ENCODE measurements at regions not wholly inside any gene's neighbourhood (a gene's known extent, or its start where the extent isn't known, plus 50 kb on each side); places are given as distances from the start of the nearest gene placed in this dataset.

DNA sequence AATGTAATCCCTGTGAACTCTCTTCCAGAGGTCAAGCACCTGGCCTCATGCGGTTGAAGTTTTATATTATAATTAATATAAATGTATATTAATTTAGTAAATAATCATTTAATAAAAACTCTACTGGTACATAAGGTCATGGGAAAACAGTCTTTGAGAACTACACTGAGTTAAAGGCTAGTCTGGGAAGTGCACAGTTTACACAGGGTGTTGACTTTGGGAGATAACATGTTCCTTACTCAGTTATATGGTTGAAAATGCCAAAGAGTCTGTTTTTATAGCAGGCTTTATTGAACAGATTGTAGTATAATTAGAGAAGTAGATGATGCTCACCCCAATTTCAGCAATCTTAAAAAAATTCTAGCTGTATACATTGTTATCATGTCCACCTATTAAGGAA lies 735.9 kb downstream of the GATA3 start:
- Histone ChIP-seq H3K23ac (ENCODE audit: low read depth, low read length, poor library complexity) (no peak overlapping the region), H2BK120ac (ENCODE audit: low read depth, low read length) (no peak overlapping the region), H2BK15ac (ENCODE audit: low read length) (no peak overlapping the region), H3K27me3 (ENCODE audit: control insufficient read depth in 3 of 3, insufficient read depth in 3 of 3, low read depth in 1 of 3, low read length in 3 of 3) (no peaks in the 10 kb centered on the region), H3K9me3 (replicated peaks in 1 of 2; ENCODE audit: control insufficient read depth in 2 of 2, insufficient read depth in 1 of 2, low read depth in 1 of 2, low read length in 2 of 2) (peaks cover 0 to 1% of the 10 kb centered on the region in 2 donors), H3K36me3 (replicated peaks in 1 of 2; ENCODE audit: control insufficient read depth in 2 of 2, insufficient read depth in 2 of 2, low read length in 2 of 2) (no peaks in the 10 kb centered on the region), H3K18ac (ENCODE audit: low read length) (no peak overlapping the region), H4K91ac (ENCODE audit: low read depth, low read length, poor library complexity) (no peak overlapping the region), H3K9ac (ENCODE audit: low read depth, low read length, poor library complexity) (no peak overlapping the region), H3K4me2 (ENCODE audit: insufficient read depth, low read length, poor library complexity, severe bottlenecking) (no peak overlapping the region), H3K4me1 (ENCODE audit: control insufficient read depth in 2 of 2, insufficient read depth in 1 of 2, low read depth in 1 of 2, low read length in 2 of 2) (no peaks in the 10 kb centered on the region), H3K14ac (ENCODE audit: low read length) (no peak overlapping the region), H4K8ac (ENCODE audit: low read depth, low read length) (no peak overlapping the region), H3K79me1 (ENCODE audit: low read depth, low read length) (no peaks in the 10 kb centered on the region), H3K4ac (ENCODE audit: low read length) (no peak overlapping the region), H2BK12ac (ENCODE audit: low read length) (no peak overlapping the region), H2AK5ac (ENCODE audit: low read depth, low read length) (no peak overlapping the region), H2BK5ac (ENCODE audit: low read length) (no peak overlapping the region), H3K27ac (replicated peaks; ENCODE audit: low read length) (no peak overlapping the region), H3K4me3 (ENCODE audit: low read length in 2 of 2) (no peak overlapping the region), H2AFZ (ENCODE audit: low read length) (no peak overlapping the region)
- DNase-seq (ENCODE audit: low spot score): no peak
- WGBS, 2 donors (ENCODE audit: extremely low coverage in 2 of 2, insufficient read length in 2 of 2, insufficient replicate concordance in 1 of 2): no CpG with 5 or more reads among the region's 1 CpG

DNA sequence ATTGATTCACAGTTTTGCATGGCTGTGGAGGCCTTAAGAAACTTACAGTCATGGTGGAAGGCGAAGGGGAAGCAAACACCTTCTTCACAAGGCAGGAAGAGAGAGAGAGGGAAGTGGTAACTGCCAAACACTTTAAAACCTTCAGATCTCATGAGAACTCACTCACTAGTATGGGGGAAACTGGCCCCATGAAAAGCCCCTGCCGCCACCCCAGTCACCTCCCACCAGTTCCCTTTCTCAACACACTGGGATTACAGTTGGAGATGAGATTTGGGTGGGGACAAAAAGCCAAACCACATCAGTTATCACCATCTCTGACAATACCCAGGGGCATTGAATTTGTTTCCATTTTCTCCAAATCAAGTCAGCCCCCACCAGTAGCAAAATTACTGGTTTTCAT lies 740.4 kb downstream of the GATA3 start:
- Histone ChIP-seq H3K27ac (replicated peaks; ENCODE audit: low read length) (no peak overlapping the region), H3K4me3 (ENCODE audit: low read length in 2 of 2) (no peak overlapping the region), H4K91ac (ENCODE audit: low read depth, low read length, poor library complexity) (no peak overlapping the region), H3K14ac (ENCODE audit: low read length) (no peak overlapping the region), H3K79me1 (ENCODE audit: low read depth, low read length) (no peaks in the 10 kb centered on the region), H2BK12ac (ENCODE audit: low read length) (no peak overlapping the region), H3K9me3 (replicated peaks in 1 of 2; ENCODE audit: control insufficient read depth in 2 of 2, insufficient read depth in 1 of 2, low read depth in 1 of 2, low read length in 2 of 2) (no peaks in the 10 kb centered on the region), H3K4me1 (ENCODE audit: control insufficient read depth in 2 of 2, insufficient read depth in 1 of 2, low read depth in 1 of 2, low read length in 2 of 2) (no peaks in the 10 kb centered on the region), H3K23ac (ENCODE audit: low read depth, low read length, poor library complexity) (no peak overlapping the region), H4K8ac (ENCODE audit: low read depth, low read length) (no peak overlapping the region), H3K27me3 (ENCODE audit: control insufficient read depth in 3 of 3, insufficient read depth in 3 of 3, low read depth in 1 of 3, low read length in 3 of 3) (no peaks in the 10 kb centered on the region), H3K36me3 (replicated peaks in 1 of 2; ENCODE audit: control insufficient read depth in 2 of 2, insufficient read depth in 2 of 2, low read length in 2 of 2) (no peaks in the 10 kb centered on the region), H2AFZ (ENCODE audit: low read length) (no peak overlapping the region), H3K4me2 (ENCODE audit: insufficient read depth, low read length, poor library complexity, severe bottlenecking) (no peak overlapping the region), H2AK5ac (ENCODE audit: low read depth, low read length) (no peak overlapping the region), H3K4ac (ENCODE audit: low read length) (no peak overlapping the region), H3K18ac (ENCODE audit: low read length) (no peak overlapping the region), H2BK15ac (ENCODE audit: low read length) (no peak overlapping the region), H2BK120ac (ENCODE audit: low read depth, low read length) (no peak overlapping the region), H2BK5ac (ENCODE audit: low read length) (no peak overlapping the region), H3K9ac (ENCODE audit: low read depth, low read length, poor library complexity) (no peak overlapping the region)
- no peak for DNase-seq (ENCODE audit: low spot score)
- WGBS, 2 donors (ENCODE audit: extremely low coverage in 2 of 2, insufficient read length in 2 of 2, insufficient replicate concordance in 1 of 2): no CpG with 5 or more reads among the region's 2 CpGs

- Histone ChIP-seq H3K36me3 (replicated peaks in 1 of 2; ENCODE audit: control insufficient read depth in 2 of 2, insufficient read depth in 2 of 2, low read length in 2 of 2) (no peaks in the 10 kb centered on the region), H3K9ac (ENCODE audit: low read depth, low read length, poor library complexity) (no peak overlapping the region), H2AK5ac (ENCODE audit: low read depth, low read length) (no peak overlapping the region), H3K27ac (replicated peaks; ENCODE audit: low read length) (no peak overlapping the region), H2BK12ac (ENCODE audit: low read length) (no peak overlapping the region), H2BK5ac (ENCODE audit: low read length) (no peak overlapping the region), H2AFZ (ENCODE audit: low read length) (no peak overlapping the region), H3K27me3 (ENCODE audit: control insufficient read depth in 3 of 3, insufficient read depth in 3 of 3, low read depth in 1 of 3, low read length in 3 of 3) (no peaks in the 10 kb centered on the region), H3K23ac (ENCODE audit: low read depth, low read length, poor library complexity) (no peak overlapping the region), H3K9me3 (replicated peaks in 1 of 2; ENCODE audit: control insufficient read depth in 2 of 2, insufficient read depth in 1 of 2, low read depth in 1 of 2, low read length in 2 of 2) (no peaks in the 10 kb centered on the region), H3K79me1 (ENCODE audit: low read depth, low read length) (no peaks in the 10 kb centered on the region), H3K14ac (ENCODE audit: low read length) (no peak overlapping the region), H3K4ac (ENCODE audit: low read length) (no peak overlapping the region), H2BK15ac (ENCODE audit: low read length) (no peak overlapping the region), H4K8ac (ENCODE audit: low read depth, low read length) (no peak overlapping the region), H3K18ac (ENCODE audit: low read length) (no peak overlapping the region), H4K91ac (ENCODE audit: low read depth, low read length, poor library complexity) (no peak overlapping the region), H3K4me1 (ENCODE audit: control insufficient read depth in 2 of 2, insufficient read depth in 1 of 2, low read depth in 1 of 2, low read length in 2 of 2) (no peaks in the 10 kb centered on the region), H2BK120ac (ENCODE audit: low read depth, low read length) (no peak overlapping the region), H3K4me3 (ENCODE audit: low read length in 2 of 2) (no peak overlapping the region), H3K4me2 (ENCODE audit: insufficient read depth, low read length, poor library complexity, severe bottlenecking) (no peak overlapping the region)
- no peak for DNase-seq (ENCODE audit: low spot score)
- no CpG with 5 or more reads among the region's 4 CpGs for WGBS, 2 donors (ENCODE audit: extremely low coverage in 2 of 2, insufficient read length in 2 of 2, insufficient replicate concordance in 1 of 2)
Measured at GRCh38 chr10:8800426-8800825, 745.9 kb downstream of the GATA3 start.

GRCh38 chr10:8803992-8804391 lies 749.5 kb downstream of the GATA3 start:
- no peak overlapping the region for H3K4ac ChIP-seq (ENCODE audit: low read length)
- H3K9me3 ChIP-seq (replicated peaks in 1 of 2; ENCODE audit: control insufficient read depth in 2 of 2, insufficient read depth in 1 of 2, low read depth in 1 of 2, low read length in 2 of 2): no peaks in the 10 kb centered on the region
- no peak overlapping the region for H3K4me3 ChIP-seq (ENCODE audit: low read length in 2 of 2)
- H3K14ac ChIP-seq (ENCODE audit: low read length): no peak overlapping the region
- H2BK15ac ChIP-seq (ENCODE audit: low read length): no peak overlapping the region
- no peak overlapping the region for H4K8ac ChIP-seq (ENCODE audit: low read depth, low read length)
- no CpG with 5 or more reads among the region's 3 CpGs for WGBS, 2 donors (ENCODE audit: extremely low coverage in 2 of 2, insufficient read length in 2 of 2, insufficient replicate concordance in 1 of 2)
- H2BK5ac ChIP-seq (ENCODE audit: low read length): no peak overlapping the region
- no peak overlapping the region for H2AFZ ChIP-seq (ENCODE audit: low read length)
- H2AK5ac ChIP-seq (ENCODE audit: low read depth, low read length): no peak overlapping the region
- H3K9ac ChIP-seq (ENCODE audit: low read depth, low read length, poor library complexity): no peak overlapping the region
- H2BK12ac ChIP-seq (ENCODE audit: low read length): no peak overlapping the region
- no peak overlapping the region for H2BK120ac ChIP-seq (ENCODE audit: low read depth, low read length)
- no peaks in the 10 kb centered on the region for H3K79me1 ChIP-seq (ENCODE audit: low read depth, low read length)
- H4K91ac ChIP-seq (ENCODE audit: low read depth, low read length, poor library complexity): no peak overlapping the region
- no peaks in the 10 kb centered on the region for H3K4me1 ChIP-seq (ENCODE audit: control insufficient read depth in 2 of 2, insufficient read depth in 1 of 2, low read depth in 1 of 2, low read length in 2 of 2)
- no peak overlapping the region for H3K18ac ChIP-seq (ENCODE audit: low read length)
- no peak overlapping the region for H3K4me2 ChIP-seq (ENCODE audit: insufficient read depth, low read length, poor library complexity, severe bottlenecking)
- H3K36me3 ChIP-seq (replicated peaks in 1 of 2; ENCODE audit: control insufficient read depth in 2 of 2, insufficient read depth in 2 of 2, low read length in 2 of 2): no peaks in the 10 kb centered on the region
- no peak for DNase-seq (ENCODE audit: low spot score)
- no peaks in the 10 kb centered on the region for H3K27me3 ChIP-seq (ENCODE audit: control insufficient read depth in 3 of 3, insufficient read depth in 3 of 3, low read depth in 1 of 3, low read length in 3 of 3)
- H3K23ac ChIP-seq (ENCODE audit: low read depth, low read length, poor library complexity): no peak overlapping the region
- H3K27ac ChIP-seq (replicated peaks; ENCODE audit: low read length): no peak overlapping the region

Data from neuronal stem cell (in vitro differentiated cells).